Smooth muscle cell (in vitro differentiated cells): ENCODE measurements at regions not wholly inside any gene's neighbourhood (a gene's known extent, or its start where the extent isn't known, plus 50 kb on each side); places are given as distances from the start of the nearest gene placed in this dataset.

ENCODE experiments used
- DNase-seq: peaks from one replicate; lab custom pipeline; 2025; ENCODE audit not compliant: unreplicated experiment; lab: John Stamatoyannopoulos, UW
- H2AFZ ChIP-seq: fragments of 200-600 bp; sonication (generic); 2 replicates; pipeline ENCODE4 v1.6.0; 2016; ENCODE audit warnings: antibody characterized with exemption, low read depth, mild to moderate bottlenecking
- H3F3A ChIP-seq: fragments of 200-600 bp; sonication (generic); 2 replicates; pipeline ENCODE4 v1.6.0; 2017; ENCODE audit warnings: antibody characterized with exemption, low read depth
- H3K27ac ChIP-seq: fragments of 200-600 bp; sonication (generic); 2 replicates; pipeline ENCODE4 v1.5.1; 2016; ENCODE audit warnings: low read depth, mild to moderate bottlenecking
- H3K27me3 ChIP-seq: fragments of 200-600 bp; sonication (generic); 2 replicates; pipeline ENCODE4 v1.6.1; 2016; ENCODE audit warnings: low read depth, mild to moderate bottlenecking
- H3K36me3 ChIP-seq: fragments of 200-600 bp; sonication (generic); 2 replicates; pipeline ENCODE4 v1.5.1; 2016; ENCODE audit warnings: low read depth
- H3K4me1 ChIP-seq: fragments of 200-600 bp; sonication (generic); 2 replicates; pipeline ENCODE4 v1.5.1; 2016; ENCODE audit warnings: low read depth
- H3K4me2 ChIP-seq: fragments of 200-600 bp; sonication (generic); 2 replicates; pipeline ENCODE4 v1.6.0; 2016; ENCODE audit warnings: mild to moderate bottlenecking
- H3K4me3 ChIP-seq: fragments of 200-600 bp; sonication (generic); 2 replicates; pipeline ENCODE4 v1.5.1; 2016; ENCODE audit warnings: mild to moderate bottlenecking
- H3K79me2 ChIP-seq: fragments of 200-600 bp; sonication (generic); 2 replicates; pipeline ENCODE4 v1.6.0; 2016; ENCODE audit warnings: low read depth, mild to moderate bottlenecking
- H3K9ac ChIP-seq: fragments of 200-600 bp; sonication (generic); 2 replicates; pipeline ENCODE4 v1.6.0; 2016; ENCODE audit warnings: low read depth
- H3K9me3 ChIP-seq: fragments of 200-600 bp; sonication (generic); replicated peaks from 2 replicates; pipeline ENCODE4 v1.5.1; 2016; ENCODE audit warnings: low read depth
- H4K20me1 ChIP-seq: fragments of 200-600 bp; sonication (generic); 2 replicates; pipeline ENCODE4 v1.6.0; 2016; ENCODE audit warnings: low read depth
- CTCF ChIP-seq: fragments of 200-600 bp; sonication (generic); IDR thresholded peaks from 2 replicates; pipeline ENCODE4 v1.5.1; 2017; ENCODE audit warnings: borderline replicate concordance, mild to moderate bottlenecking, antibody characterized with exemption; ENCODE audit not compliant: insufficient read depth, poor library complexity, severe bottlenecking
- WGBS: methylation state at CpG from one replicate; pipeline ENCODE4 v1.1.7; 2016; ENCODE audit warnings: low lambda C conversion rate; 5-methylcytosine and 5-hydroxymethylcytosine counted together

DNA sequence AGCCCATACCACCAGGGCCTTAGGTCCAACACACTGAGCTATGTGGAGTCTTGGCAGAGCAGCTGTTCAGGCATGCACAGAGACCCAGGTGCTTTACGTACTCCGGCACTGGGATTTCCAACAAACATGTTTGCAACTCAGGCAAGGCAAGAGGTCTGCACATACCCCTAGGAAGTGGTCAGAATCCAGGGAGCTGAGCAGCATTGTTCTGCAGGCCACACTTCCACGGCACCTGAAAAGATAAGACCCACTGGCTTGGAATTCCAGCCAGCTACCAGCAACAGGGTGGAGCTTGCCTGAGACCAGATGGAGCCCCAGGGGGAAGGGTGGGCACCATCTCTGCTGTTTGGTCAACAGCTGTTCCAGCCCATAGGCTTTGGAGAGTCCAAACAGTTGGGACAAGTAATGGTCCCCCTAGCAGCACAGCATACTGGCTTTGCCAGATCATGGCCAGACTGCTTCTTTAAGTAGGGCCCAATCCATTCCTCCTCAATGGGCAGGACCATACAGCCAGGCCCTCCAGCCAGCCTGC, 51.7 kb upstream of the LRRC8B start:
- no peaks in the 10 kb centered on the region for H3F3A ChIP-seq
- no peaks in the 10 kb centered on the region for H3K79me2 ChIP-seq
- H3K4me1 ChIP-seq = no peaks in the 10 kb centered on the region
- no peaks in the 10 kb centered on the region for H3K9me3 ChIP-seq
- H2AFZ ChIP-seq = no peak overlapping the region
- no peak overlapping the region for H3K4me2 ChIP-seq
- no peaks in the 10 kb centered on the region for H3K27me3 ChIP-seq
- TF ChIP-seq CTCF = no peak
- no peak for DNase-seq
- H4K20me1 ChIP-seq = no peaks in the 10 kb centered on the region
- H3K27ac ChIP-seq = no peak overlapping the region
- no peak overlapping the region for H3K4me3 ChIP-seq
- no peak overlapping the region for H3K9ac ChIP-seq
- no peaks in the 10 kb centered on the region for H3K36me3 ChIP-seq
- WGBS = 90% methylated on average over 3 of the region's 3 CpGs
